Erythroblast (primary cell): ENCODE measurements at regions not wholly inside any gene's neighbourhood (a gene's known extent, or its start where the extent isn't known, plus 50 kb on each side); places are given as distances from the start of the nearest gene placed in this dataset.

ENCODE experiments used
- GATA1 ChIP-seq: IDR thresholded peaks from 2 replicates; pipeline ENCODE4 v1.6.1; 2011; ENCODE audit warnings: low read depth, mild to moderate bottlenecking, control low read depth, low read length, moderate library complexity
- POLR2A ChIP-seq: IDR thresholded peaks from 2 replicates; pipeline ENCODE4 v1.6.1; 2011; ENCODE audit warnings: mild to moderate bottlenecking, low read length

GRCh38 chr18:66754335-66754734 is 150.4 kb upstream of the CDH19 start:
- TF ChIP-seq POLR2A (no peak), GATA1 (no peak)
